ENCODE measurements at regions not wholly inside any gene's neighbourhood (a gene's known extent, or its start where the extent isn't known, plus 50 kb on each side); places are given as distances from the start of the nearest gene placed in this dataset.
"Not testable (repeated sequence)": the region's sequence is repeated elsewhere in the genome, so short reads cannot be mapped to it uniquely, and the experiment has no call there.

DNA sequence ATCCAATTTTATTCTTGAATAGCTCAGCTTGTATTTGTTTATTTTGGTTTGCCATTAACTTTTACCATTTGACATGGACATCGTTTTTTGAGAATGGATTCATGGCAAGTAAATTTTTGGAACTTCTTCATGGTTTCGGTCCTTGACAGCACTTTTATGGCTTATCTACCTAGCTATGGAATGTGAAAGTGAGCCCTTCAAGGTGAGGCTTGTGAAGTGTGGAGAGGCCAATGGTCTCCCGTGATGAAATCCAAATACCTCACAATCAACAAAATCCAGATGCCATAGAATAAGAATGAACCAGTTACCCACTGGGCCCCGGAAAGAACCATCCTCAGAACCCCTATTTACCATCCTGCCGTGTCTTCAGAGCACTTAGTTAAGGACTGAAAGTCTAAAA lies 978.8 kb downstream of the FSCB start:
- TF ChIP-seq, protein P1, sequence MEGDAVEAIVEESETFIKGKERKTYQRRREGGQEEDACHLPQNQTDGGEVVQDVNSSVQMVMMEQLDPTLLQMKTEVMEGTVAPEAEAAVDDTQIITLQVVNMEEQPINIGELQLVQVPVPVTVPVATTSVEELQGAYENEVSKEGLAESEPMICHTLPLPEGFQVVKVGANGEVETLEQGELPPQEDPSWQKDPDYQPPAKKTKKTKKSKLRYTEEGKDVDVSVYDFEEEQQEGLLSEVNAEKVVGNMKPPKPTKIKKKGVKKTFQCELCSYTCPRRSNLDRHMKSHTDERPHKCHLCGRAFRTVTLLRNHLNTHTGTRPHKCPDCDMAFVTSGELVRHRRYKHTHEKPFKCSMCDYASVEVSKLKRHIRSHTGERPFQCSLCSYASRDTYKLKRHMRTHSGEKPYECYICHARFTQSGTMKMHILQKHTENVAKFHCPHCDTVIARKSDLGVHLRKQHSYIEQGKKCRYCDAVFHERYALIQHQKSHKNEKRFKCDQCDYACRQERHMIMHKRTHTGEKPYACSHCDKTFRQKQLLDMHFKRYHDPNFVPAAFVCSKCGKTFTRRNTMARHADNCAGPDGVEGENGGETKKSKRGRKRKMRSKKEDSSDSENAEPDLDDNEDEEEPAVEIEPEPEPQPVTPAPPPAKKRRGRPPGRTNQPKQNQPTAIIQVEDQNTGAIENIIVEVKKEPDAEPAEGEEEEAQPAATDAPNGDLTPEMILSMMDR (conservative IDR thresholded peaks at IDR 0.05; ENCODE audit: low read depth, low read length), result no peak
- H3K27me3 ChIP-seq (ENCODE audit: insufficient read depth, low read depth), result no peaks in the 10 kb centered on the region
- H3K27ac ChIP-seq, result no peak overlapping the region
- H3K4me2 ChIP-seq, result no peak overlapping the region
- H3K4me3 ChIP-seq (IDR thresholded peaks at IDR 0.05; ENCODE audit: insufficient read depth, low read depth, low read length), result no peak overlapping the region
- H3K79me2 ChIP-seq (ENCODE audit: insufficient read depth, low read depth), result no peaks in the 10 kb centered on the region
- H3K4me1 ChIP-seq (ENCODE audit: low read depth, poor library complexity, severe bottlenecking), result no peaks in the 10 kb centered on the region
- H4K20me1 ChIP-seq (ENCODE audit: insufficient read depth), result no peaks in the 10 kb centered on the region
- H3K9ac ChIP-seq, result no peak overlapping the region
- H2AFZ ChIP-seq (ENCODE audit: low read depth), result no peak overlapping the region
- H3K36me3 ChIP-seq (ENCODE audit: insufficient read depth), result no peaks in the 10 kb centered on the region

GRCh38 chr14:43525658-43526057 lies 981.4 kb downstream of the FSCB start:
- Histone ChIP-seq H3K4me2 (no peak overlapping the region), H3K79me2 (ENCODE audit: insufficient read depth, low read depth) (no peaks in the 10 kb centered on the region), H3K9ac (no peak overlapping the region), H3K27ac (no peak overlapping the region), H2AFZ (ENCODE audit: low read depth) (no peak overlapping the region), H3K36me3 (ENCODE audit: insufficient read depth) (no peaks in the 10 kb centered on the region), H4K20me1 (ENCODE audit: insufficient read depth) (no peaks in the 10 kb centered on the region), H3K4me1 (ENCODE audit: low read depth, poor library complexity, severe bottlenecking) (no peaks in the 10 kb centered on the region), H3K4me3 (IDR thresholded peaks at IDR 0.05; ENCODE audit: insufficient read depth, low read depth, low read length) (no peak overlapping the region), H3K27me3 (ENCODE audit: insufficient read depth, low read depth) (no peaks in the 10 kb centered on the region)
- TF ChIP-seq, protein P1 (conservative IDR thresholded peaks at IDR 0.05; ENCODE audit: low read depth, low read length), result no peak

DNA sequence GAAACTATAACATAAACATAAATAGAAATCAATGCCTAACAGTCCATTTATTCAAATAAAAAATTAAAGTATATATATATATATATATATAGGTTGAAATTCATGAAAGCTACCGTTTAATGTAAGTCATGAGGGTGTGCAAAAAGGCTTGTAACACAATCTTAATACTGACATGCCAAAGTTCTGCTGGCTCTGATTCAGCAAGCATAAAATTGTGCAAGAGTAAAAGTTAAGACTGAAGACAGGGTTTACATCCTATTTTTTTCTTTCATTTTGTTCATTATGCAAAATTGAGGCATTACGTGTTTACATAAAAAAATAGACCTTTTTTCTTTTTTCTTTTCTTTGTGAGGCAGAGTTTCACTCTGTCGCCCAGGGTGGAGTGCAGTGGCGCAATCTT lies 984.2 kb downstream of the FSCB start:
- Histone ChIP-seq H3K27ac (no peak overlapping the region), H4K20me1 (ENCODE audit: insufficient read depth) (no peaks in the 10 kb centered on the region), H3K9ac (no peak overlapping the region), H3K79me2 (ENCODE audit: insufficient read depth, low read depth) (no peaks in the 10 kb centered on the region), H3K27me3 (ENCODE audit: insufficient read depth, low read depth) (no peaks in the 10 kb centered on the region), H3K4me2 (no peak overlapping the region), H3K4me3 (IDR thresholded peaks at IDR 0.05; ENCODE audit: insufficient read depth, low read depth, low read length) (no peak overlapping the region), H3K4me1 (ENCODE audit: low read depth, poor library complexity, severe bottlenecking) (no peaks in the 10 kb centered on the region), H2AFZ (ENCODE audit: low read depth) (no peak overlapping the region), H3K36me3 (ENCODE audit: insufficient read depth) (no peaks in the 10 kb centered on the region)
- TF ChIP-seq, protein P1 (conservative IDR thresholded peaks at IDR 0.05; ENCODE audit: low read depth, low read length), result no peak

DNA sequence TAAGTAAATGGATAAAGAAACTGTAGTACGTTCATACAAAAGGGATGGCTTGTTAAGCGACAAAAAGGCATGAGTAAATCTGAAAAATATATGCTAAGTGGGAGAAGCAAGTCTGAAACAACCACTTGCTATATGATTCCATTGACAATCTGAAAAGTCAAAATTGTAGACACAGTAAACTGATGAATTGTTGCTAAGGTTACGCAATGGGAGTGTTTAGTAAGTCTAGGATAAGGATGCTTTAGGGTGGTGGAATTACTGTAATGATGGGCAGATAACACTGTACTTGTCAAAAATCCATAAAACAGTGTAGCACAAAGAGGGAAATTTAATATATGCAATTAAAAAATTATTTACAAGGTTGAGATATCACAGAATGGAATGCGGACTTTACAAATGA lies 984.9 kb downstream of the FSCB start:
- TF ChIP-seq, protein P1 (conservative IDR thresholded peaks at IDR 0.05; ENCODE audit: low read depth, low read length), result no peak
- Histone ChIP-seq H3K4me1 (ENCODE audit: low read depth, poor library complexity, severe bottlenecking) (no peaks in the 10 kb centered on the region), H3K4me2 (no peak overlapping the region), H3K36me3 (ENCODE audit: insufficient read depth) (no peaks in the 10 kb centered on the region), H3K4me3 (IDR thresholded peaks at IDR 0.05; ENCODE audit: insufficient read depth, low read depth, low read length) (no peak overlapping the region), H4K20me1 (ENCODE audit: insufficient read depth) (no peaks in the 10 kb centered on the region), H2AFZ (ENCODE audit: low read depth) (no peak overlapping the region), H3K79me2 (ENCODE audit: insufficient read depth, low read depth) (no peaks in the 10 kb centered on the region), H3K27ac (no peak overlapping the region), H3K9ac (no peak overlapping the region), H3K27me3 (ENCODE audit: insufficient read depth, low read depth) (no peaks in the 10 kb centered on the region)

DNA sequence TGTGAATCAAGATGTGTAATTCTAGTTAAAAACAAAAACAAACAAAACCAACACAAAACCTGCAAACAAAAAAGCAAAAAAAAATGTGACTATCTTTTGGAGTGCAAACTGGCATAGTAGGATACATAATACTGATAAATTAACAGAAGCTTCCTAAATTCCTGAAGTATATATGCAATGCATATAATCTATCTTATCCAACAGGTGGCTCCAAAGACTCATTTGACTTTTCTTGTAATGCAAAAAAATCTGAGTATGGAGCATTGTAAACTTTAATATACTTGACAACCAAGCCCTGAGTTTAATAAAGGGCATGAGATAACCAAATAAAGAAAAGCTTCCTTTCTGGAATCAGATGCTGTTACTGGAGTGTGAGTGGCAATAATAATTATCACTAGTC lies 1003.6 kb downstream of the FSCB start:
- Histone ChIP-seq H3K36me3 (ENCODE audit: insufficient read depth) (no peaks in the 10 kb centered on the region), H3K9ac (no peak overlapping the region), H3K4me2 (no peak overlapping the region)

GRCh38 chr14:43492359-43492758 lies 1014.7 kb downstream of the FSCB start:
- H3K4me3 ChIP-seq (IDR thresholded peaks at IDR 0.05; ENCODE audit: insufficient read depth, low read depth, low read length); H2AFZ ChIP-seq (ENCODE audit: low read depth); H3K4me2 ChIP-seq; H3K27ac ChIP-seq; H4K20me1 ChIP-seq (ENCODE audit: insufficient read depth); H3K79me2 ChIP-seq (ENCODE audit: insufficient read depth, low read depth); H3K27me3 ChIP-seq (ENCODE audit: insufficient read depth, low read depth); H3K36me3 ChIP-seq (ENCODE audit: insufficient read depth); H3K4me1 ChIP-seq (ENCODE audit: low read depth, poor library complexity, severe bottlenecking); H3K9ac ChIP-seq: not testable (repeated sequence)

More for the DNA sequence above, 1003.6 kb downstream of the FSCB start:
- no peak overlapping the region for H2AFZ ChIP-seq (ENCODE audit: low read depth)
- no peaks in the 10 kb centered on the region for H3K4me1 ChIP-seq (ENCODE audit: low read depth, poor library complexity, severe bottlenecking)
- H3K27ac ChIP-seq, result no peak overlapping the region
- no peaks in the 10 kb centered on the region for H3K79me2 ChIP-seq (ENCODE audit: insufficient read depth, low read depth)
- H3K27me3 ChIP-seq (ENCODE audit: insufficient read depth, low read depth), result no peaks in the 10 kb centered on the region
- H4K20me1 ChIP-seq (ENCODE audit: insufficient read depth), result no peaks in the 10 kb centered on the region
- TF ChIP-seq, protein P1 (conservative IDR thresholded peaks at IDR 0.05; ENCODE audit: low read depth, low read length), result no peak; the same call in 1 of the 2 replicates
- H3K4me3 ChIP-seq (IDR thresholded peaks at IDR 0.05; ENCODE audit: insufficient read depth, low read depth, low read length), result no peak overlapping the region

All from KMS-11 (cell line).